ENCODE measurements at regions not wholly inside any gene's neighbourhood (a gene's known extent, or its start where the extent isn't known, plus 50 kb on each side); places are given as distances from the start of the nearest gene placed in this dataset.

GRCh38 chr6:90417385-90417784 lies 120.7 kb upstream of the BACH2 start:
- Histone ChIP-seq H3K27ac (no peak overlapping the region), H3K4me1 (peaks cover 0 to 6% (median 5%) of the 10 kb centered on the region in 4 donors), H3K36me3 (no peaks in the 10 kb centered on the region), H3K9me3 (no peaks in the 10 kb centered on the region), H3K4me3 (no peak overlapping the region), H3K27me3 (no peaks in the 10 kb centered on the region)
- DNase-seq, result no peak
- no peak for TF ChIP-seq CTCF (IDR thresholded peaks at IDR 0.05)
- intact Hi-C loops (cut with DNase I; ENCODE audit: low total_unique reads), result no loop called here

GRCh38 chr6:90416322-90416721 lies 119.7 kb upstream of the BACH2 start:
- H3K9me3 ChIP-seq, result no peaks in the 10 kb centered on the region
- DNase-seq, result no peak
- H3K27me3 ChIP-seq, result no peaks in the 10 kb centered on the region
- H3K4me3 ChIP-seq, result no peak overlapping the region
- intact Hi-C loops (cut with DNase I; ENCODE audit: low total_unique reads), result no loop called here
- no peaks in the 10 kb centered on the region for H3K36me3 ChIP-seq
- no peak for TF ChIP-seq CTCF (IDR thresholded peaks at IDR 0.05)
- no peak overlapping the region for H3K27ac ChIP-seq
- peaks cover 0 to 6% (median 5%) of the 10 kb centered on the region in 4 donors for H3K4me1 ChIP-seq

DNA sequence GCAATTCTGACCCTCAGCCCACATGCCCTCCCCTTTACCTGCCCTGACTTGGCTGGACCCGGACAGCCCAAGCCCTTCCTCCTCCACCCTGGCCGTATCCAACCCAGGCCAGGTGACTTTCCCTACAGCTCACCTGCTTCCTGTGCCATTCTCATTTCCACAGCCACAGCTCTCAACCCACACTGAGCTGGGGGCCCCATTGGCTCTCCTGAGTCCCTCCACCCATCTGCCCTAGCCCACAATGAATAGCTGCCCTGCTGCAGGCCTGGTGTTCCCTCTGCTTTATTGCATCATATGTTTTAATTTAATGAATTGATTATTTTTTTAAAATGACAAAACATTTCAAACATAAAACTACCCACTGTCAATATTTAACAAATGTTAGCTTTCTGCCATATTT lies 118.5 kb upstream of the BACH2 start:
- Histone ChIP-seq H3K27ac (no peak overlapping the region), H3K4me1 (peaks cover 0 to 6% (median 5%) of the 10 kb centered on the region in 4 donors), H3K27me3 (no peaks in the 10 kb centered on the region), H3K4me3 (no peak overlapping the region), H3K36me3 (no peaks in the 10 kb centered on the region), H3K9me3 (no peaks in the 10 kb centered on the region)
- no peak for DNase-seq
- no peak for TF ChIP-seq CTCF (IDR thresholded peaks at IDR 0.05)
- intact Hi-C loops (cut with DNase I; ENCODE audit: low total_unique reads), result no loop called here

DNA sequence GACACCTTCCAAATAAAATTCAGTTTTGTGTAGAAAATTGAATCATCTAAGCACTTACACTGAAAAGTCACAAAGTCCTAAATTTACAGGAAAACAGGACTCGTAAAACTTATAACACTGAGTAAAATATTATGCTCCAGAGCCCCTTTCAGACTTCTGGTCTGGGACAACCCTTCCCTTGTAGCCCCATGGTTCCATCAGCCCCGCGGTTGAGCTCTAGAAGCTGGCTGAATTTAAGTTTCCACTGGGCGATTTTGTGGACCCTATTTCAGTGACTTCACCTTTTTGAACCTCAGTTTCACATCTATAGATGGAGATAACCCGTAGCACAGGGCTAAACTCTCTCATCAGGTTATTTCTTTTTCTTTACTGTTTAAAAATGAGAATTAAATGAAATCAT lies 117.7 kb upstream of the BACH2 start:
- H3K27ac ChIP-seq, result no peak overlapping the region
- H3K4me1 ChIP-seq, result peaks cover 0 to 6% (median 5%) of the 10 kb centered on the region in 4 donors
- H3K36me3 ChIP-seq, result no peaks in the 10 kb centered on the region
- intact Hi-C loops (cut with DNase I; ENCODE audit: low total_unique reads), result no loop called here
- no peak for TF ChIP-seq CTCF (IDR thresholded peaks at IDR 0.05)
- no peak for DNase-seq
- no peaks in the 10 kb centered on the region for H3K27me3 ChIP-seq
- no peaks in the 10 kb centered on the region for H3K9me3 ChIP-seq
- no peak overlapping the region for H3K4me3 ChIP-seq

DNA sequence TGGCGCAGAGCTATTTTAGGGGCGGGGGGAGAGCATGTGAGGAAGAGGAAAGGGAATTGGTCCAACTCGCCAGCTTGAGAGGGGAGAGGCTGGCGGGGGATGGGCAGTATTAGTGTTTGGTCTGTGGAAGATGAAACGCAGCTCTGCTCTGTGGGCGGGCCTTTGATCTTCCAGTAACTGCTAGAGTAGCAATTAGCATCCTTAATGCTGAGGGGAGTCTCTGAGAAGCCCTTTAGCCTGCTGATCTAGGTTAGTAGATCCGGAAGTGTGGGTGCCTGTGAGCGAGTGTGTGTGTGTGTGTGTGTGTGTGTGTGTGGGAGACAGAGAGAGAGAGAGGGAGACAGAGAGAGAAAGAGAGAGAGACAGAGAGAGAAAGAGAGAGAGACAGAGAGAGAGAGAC lies 117.2 kb upstream of the BACH2 start:
- no peak overlapping the region for H3K27ac ChIP-seq
- peak overlapping the region; percentile 22 to 29 for H3K4me3 ChIP-seq
- H3K36me3 ChIP-seq, result no peaks in the 10 kb centered on the region
- intact Hi-C loops (cut with DNase I; ENCODE audit: low total_unique reads), result no loop called here
- DNase-seq, result no peak
- no peaks in the 10 kb centered on the region for H3K27me3 ChIP-seq
- H3K4me1 ChIP-seq, result peaks cover 0 to 6% (median 5%) of the 10 kb centered on the region in 4 donors
- no peak for TF ChIP-seq CTCF (IDR thresholded peaks at IDR 0.05)
- H3K9me3 ChIP-seq, result no peaks in the 10 kb centered on the region

DNA sequence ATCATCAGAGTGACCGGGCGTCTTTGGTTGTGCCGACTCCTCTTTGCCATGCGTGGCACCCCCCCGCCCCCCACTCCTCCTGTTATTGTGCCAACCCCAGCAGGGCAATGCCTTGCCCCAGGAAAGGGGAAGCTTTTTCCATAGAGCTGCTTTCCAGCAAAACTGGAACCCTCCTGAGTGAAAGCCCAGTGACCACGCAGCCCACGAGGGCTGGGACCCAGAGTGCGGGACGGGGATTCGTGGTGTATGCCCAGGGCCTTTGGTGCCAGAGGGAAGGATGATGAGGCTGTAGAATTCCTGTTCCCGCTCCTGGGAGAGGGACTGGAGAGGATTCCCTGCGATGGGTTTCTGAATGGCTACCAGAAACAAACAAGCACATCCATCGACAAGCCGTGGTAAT lies 116.8 kb upstream of the BACH2 start:
- no peaks in the 10 kb centered on the region for H3K9me3 ChIP-seq
- H3K4me1 ChIP-seq, result peaks cover 0 to 6% (median 5%) of the 10 kb centered on the region in 4 donors
- intact Hi-C loops (cut with DNase I; ENCODE audit: low total_unique reads), result no loop called here
- no peak overlapping the region for H3K27ac ChIP-seq
- no peak for DNase-seq
- no peaks in the 10 kb centered on the region for H3K36me3 ChIP-seq
- peak overlapping the region; percentile 22 to 29 for H3K4me3 ChIP-seq
- H3K27me3 ChIP-seq, result no peaks in the 10 kb centered on the region
- no peak for TF ChIP-seq CTCF (IDR thresholded peaks at IDR 0.05)

Measured in tibial artery (tissue), 4 donors.